ENCODE measurements at regions not wholly inside any gene's neighbourhood (a gene's known extent, or its start where the extent isn't known, plus 50 kb on each side); places are given as distances from the start of the nearest gene placed in this dataset.
A peak's percentile ranks its signal among the peaks of the same experiment; 100 is the strongest.
"Not testable (repeated sequence)": the region's sequence is repeated elsewhere in the genome, so short reads cannot be mapped to it uniquely, and the experiment has no call there.

DNA sequence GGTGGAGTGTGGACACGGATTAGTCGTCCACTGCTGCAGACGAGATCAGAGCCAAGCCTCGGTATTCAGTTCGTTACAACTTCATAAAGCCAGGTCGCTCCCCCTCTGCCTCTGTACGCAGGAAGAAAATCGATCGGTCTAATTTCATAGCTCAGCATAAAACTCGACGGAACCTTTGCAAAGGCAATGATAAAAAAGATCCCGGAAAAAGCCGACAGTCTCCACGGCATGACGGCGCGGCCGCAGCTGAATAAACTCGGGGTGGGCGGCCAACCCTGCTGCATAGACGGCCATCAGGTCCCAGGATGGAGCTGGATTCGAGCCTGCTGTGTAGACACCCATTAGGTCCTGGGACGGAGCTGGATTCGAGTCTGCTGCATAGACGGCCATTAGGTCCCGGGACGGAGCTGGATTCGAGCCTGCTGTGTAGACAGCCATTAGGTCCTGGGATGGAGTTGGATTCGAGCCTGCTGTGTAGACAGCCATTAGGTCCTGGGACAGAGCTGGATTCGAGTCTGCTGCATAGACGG lies 113.8 kb upstream of the PPP2R3B start:
- Mint-ChIP-seq H3K36me3 (no peaks in the 10 kb centered on the region), H3K4me1 (no peaks in the 10 kb centered on the region), H3K27me3 (peaks cover 7% of the 10 kb centered on the region), H3K9me3 (peaks cover 4 to 5% (median 4%) of the 10 kb centered on the region in 3 donors), H3K27ac (no peak overlapping the region), H3K4me3 (no peak overlapping the region)

DNA sequence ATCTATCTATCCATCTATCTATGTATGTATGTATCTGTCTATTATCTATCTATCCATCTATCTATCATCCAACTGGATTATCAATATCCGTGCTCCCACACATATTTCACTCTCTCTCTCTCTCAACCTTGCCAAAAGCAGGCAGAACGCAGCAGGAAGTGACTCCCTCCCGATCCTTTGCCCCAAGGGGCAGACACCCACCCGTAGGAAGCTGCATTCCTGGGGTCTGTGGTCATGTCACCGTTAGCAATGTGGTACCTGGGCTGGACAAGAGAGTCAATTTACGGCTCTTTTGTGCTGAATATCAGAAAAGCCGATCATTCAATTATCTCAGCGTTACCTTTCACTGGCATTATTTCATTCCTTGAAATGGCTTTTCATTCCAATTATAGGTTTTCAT lies 119.6 kb upstream of the PPP2R3B start:
- H3K4me3 Mint-ChIP-seq, result no peak overlapping the region
- H3K4me1 Mint-ChIP-seq, result no peaks in the 10 kb centered on the region
- H3K27ac Mint-ChIP-seq, result peak overlapping the region in 1 of 3 donors; percentile 62
- peaks cover 3% of the 10 kb centered on the region for H3K27me3 Mint-ChIP-seq
- peaks cover 4 to 10% (median 10%) of the 10 kb centered on the region in 3 donors for H3K9me3 Mint-ChIP-seq
- no peaks in the 10 kb centered on the region for H3K36me3 Mint-ChIP-seq

DNA sequence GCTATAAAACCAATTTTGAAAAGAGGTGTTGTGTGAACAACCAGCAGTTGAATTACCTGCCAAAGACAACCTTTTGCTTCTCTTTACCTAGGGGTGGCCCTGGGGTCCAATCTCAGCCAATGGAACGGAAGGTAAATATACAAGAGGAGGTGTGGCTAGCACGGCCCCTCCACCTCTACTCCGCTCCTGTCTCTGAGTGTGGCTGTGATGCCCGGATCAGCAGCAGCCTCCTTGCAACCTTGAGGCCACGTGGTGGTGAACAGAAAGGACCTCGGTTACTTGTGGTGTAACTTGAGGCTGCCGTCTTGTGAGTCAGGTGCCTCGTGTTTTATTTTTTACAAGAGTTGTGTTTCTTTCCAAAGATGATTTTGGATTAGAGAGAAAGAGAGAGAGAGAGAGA lies 121.5 kb upstream of the PPP2R3B start:
- H3K4me3 Mint-ChIP-seq, result no peak overlapping the region
- no peak overlapping the region for H3K27ac Mint-ChIP-seq
- H3K36me3 Mint-ChIP-seq, result no peaks in the 10 kb centered on the region
- peaks cover 1% of the 10 kb centered on the region for H3K27me3 Mint-ChIP-seq
- no peaks in the 10 kb centered on the region for H3K4me1 Mint-ChIP-seq
- H3K9me3 Mint-ChIP-seq, result peaks cover 0 to 6% (median 5%) of the 10 kb centered on the region in 3 donors

DNA sequence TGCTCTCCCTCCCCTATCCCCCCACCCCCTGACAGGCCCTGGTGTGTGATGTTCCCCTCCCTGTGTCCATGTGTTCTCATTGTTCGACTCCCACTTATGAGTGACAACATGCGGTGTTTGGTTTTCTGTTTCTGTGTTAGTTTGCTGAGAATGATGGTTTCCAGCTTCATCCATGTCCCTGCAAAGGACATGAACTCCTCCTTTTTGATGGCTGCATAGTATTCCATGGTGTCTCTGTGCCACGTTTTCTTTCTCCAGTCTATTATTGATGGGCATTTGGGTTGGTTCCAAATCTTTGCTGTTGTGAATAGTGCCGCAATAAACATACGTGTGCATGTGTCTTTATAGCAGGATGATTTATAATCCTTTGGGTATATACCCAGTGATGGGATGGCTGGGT lies 121.8 kb upstream of the SHOX start:
- not testable (repeated sequence) for H3K36me3 Mint-ChIP-seq, H3K4me1 Mint-ChIP-seq, H3K27me3 Mint-ChIP-seq, H3K4me3 Mint-ChIP-seq, H3K9me3 Mint-ChIP-seq, H3K27ac Mint-ChIP-seq

DNA sequence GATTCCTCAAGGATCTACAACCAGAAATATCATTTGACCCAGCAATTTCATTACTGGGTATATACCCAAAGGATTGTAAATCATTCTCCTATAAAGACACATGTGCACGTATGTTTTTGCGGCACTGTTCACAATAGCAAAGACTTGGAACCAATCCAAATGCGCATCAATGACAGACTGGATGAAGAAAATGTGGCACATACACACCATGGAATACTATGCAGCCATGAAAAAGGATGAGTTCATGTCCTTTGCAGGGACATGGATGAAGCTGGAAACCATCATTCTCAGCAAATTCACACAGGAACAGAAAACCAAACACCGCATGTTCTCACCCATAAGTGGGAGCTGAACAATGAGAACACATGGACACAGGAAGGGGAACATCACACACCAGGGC lies 119.5 kb upstream of the SHOX start:
- not testable (repeated sequence) for H3K27me3 Mint-ChIP-seq, H3K4me3 Mint-ChIP-seq, H3K36me3 Mint-ChIP-seq, H3K4me1 Mint-ChIP-seq, H3K27ac Mint-ChIP-seq, H3K9me3 Mint-ChIP-seq

DNA sequence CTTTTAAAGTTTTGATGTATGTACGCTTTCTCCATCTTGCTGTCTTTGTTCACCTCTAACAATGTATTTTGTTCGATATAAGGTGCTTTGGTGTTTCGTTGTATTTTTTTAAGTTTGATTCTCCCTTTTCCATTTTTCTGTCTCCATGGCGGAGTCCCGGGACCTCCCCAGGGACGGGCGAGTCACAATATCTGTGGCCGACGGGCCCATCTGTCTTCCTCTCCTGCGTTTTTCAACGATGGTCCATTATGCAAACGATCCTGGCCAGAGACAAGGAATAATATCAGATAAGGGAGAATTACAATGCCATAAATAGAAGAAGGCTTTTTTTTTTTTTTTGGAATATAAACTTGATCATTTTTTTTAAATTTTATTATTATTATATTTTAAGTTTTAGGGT lies 112.3 kb upstream of the SHOX start:
- peaks cover 4% of the 10 kb centered on the region for H3K36me3 Mint-ChIP-seq
- H3K27me3 Mint-ChIP-seq, result no peaks in the 10 kb centered on the region
- H3K27ac Mint-ChIP-seq, result peak overlapping the region in 1 of 3 donors; percentile 69
- H3K4me3 Mint-ChIP-seq, result no peak overlapping the region
- H3K9me3 Mint-ChIP-seq, result peaks cover 0 to 8% (median 1%) of the 10 kb centered on the region in 3 donors
- no peaks in the 10 kb centered on the region for H3K4me1 Mint-ChIP-seq

DNA sequence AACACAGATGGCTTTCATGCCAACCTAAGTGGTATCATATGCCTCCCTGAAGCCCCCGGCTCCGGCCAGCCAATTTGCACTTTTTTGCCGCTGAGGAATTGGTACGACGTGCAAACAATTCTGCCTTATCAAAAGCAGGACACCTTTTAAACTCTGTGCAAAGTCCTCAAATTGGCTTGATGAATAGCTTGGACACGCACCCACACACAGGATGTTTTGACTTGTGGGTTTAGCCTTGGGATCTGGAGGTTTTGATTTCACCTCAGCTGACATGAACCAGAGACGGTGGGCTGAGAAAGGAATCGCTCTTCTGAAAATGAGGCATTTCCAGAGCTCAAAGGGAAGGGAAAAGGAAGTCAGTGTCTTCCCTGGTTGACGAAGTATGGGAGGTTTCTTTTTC lies 110.8 kb upstream of the SHOX start:
- no peaks in the 10 kb centered on the region for H3K4me1 Mint-ChIP-seq
- H3K27me3 Mint-ChIP-seq, result no peaks in the 10 kb centered on the region
- no peak overlapping the region for H3K4me3 Mint-ChIP-seq
- H3K36me3 Mint-ChIP-seq, result peaks cover 4% of the 10 kb centered on the region
- H3K9me3 Mint-ChIP-seq, result peaks cover 0 to 8% (median 1%) of the 10 kb centered on the region in 3 donors
- no peak overlapping the region for H3K27ac Mint-ChIP-seq

DNA sequence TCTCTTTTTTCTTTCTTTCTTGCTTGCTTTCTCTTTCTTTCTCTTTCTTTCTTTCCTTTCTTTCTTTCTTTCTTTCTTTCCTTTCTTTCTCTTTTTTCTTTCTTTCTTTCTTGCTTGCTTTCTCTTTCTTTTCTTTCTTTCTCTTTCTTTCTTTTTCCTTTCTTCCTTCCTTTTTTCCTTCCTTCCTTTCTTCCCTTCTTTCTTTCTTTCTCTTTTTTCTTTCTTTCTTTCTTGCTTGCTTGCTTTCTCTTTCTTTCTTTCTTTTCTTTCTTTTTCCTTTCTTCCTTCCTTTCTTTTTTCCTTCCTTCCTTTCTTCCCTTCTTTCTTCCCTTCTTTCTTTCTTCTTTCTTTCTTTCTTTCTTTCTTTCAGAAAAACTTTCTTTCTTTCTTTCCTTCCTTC lies 108.1 kb upstream of the SHOX start:
- H3K9me3 Mint-ChIP-seq, result peaks cover 0 to 7% (median 1%) of the 10 kb centered on the region in 3 donors
- no peak overlapping the region for H3K4me3 Mint-ChIP-seq
- no peak overlapping the region for H3K27ac Mint-ChIP-seq
- peaks cover 1% of the 10 kb centered on the region for H3K27me3 Mint-ChIP-seq
- H3K36me3 Mint-ChIP-seq, result peaks cover 4% of the 10 kb centered on the region
- no peaks in the 10 kb centered on the region for H3K4me1 Mint-ChIP-seq

DNA sequence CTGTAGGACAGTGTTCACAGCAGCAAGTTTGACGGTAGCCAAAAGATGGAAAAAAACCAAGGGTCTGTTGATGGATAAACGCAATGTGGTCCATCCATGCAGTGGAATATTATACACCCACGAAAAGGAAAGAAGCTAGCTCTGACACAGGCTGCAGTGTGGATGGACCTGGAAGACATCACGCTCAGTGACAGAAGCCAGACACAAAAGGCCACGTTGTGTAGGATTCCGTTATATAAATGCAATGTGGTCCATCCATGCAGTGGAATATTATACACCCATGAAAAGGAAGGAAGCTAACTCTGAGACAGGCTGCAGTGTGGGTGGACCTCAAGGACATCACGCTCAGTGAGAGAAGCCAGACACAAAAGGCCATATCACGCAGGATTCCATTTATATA lies 105.5 kb upstream of the SHOX start:
- H3K27me3 Mint-ChIP-seq, result peaks cover 1% of the 10 kb centered on the region
- peaks cover 0 to 2% (median 1%) of the 10 kb centered on the region in 3 donors for H3K9me3 Mint-ChIP-seq
- H3K4me3 Mint-ChIP-seq, result no peak overlapping the region
- H3K4me1 Mint-ChIP-seq, result no peaks in the 10 kb centered on the region
- H3K36me3 Mint-ChIP-seq, result no peaks in the 10 kb centered on the region
- H3K27ac Mint-ChIP-seq, result no peak overlapping the region

DNA sequence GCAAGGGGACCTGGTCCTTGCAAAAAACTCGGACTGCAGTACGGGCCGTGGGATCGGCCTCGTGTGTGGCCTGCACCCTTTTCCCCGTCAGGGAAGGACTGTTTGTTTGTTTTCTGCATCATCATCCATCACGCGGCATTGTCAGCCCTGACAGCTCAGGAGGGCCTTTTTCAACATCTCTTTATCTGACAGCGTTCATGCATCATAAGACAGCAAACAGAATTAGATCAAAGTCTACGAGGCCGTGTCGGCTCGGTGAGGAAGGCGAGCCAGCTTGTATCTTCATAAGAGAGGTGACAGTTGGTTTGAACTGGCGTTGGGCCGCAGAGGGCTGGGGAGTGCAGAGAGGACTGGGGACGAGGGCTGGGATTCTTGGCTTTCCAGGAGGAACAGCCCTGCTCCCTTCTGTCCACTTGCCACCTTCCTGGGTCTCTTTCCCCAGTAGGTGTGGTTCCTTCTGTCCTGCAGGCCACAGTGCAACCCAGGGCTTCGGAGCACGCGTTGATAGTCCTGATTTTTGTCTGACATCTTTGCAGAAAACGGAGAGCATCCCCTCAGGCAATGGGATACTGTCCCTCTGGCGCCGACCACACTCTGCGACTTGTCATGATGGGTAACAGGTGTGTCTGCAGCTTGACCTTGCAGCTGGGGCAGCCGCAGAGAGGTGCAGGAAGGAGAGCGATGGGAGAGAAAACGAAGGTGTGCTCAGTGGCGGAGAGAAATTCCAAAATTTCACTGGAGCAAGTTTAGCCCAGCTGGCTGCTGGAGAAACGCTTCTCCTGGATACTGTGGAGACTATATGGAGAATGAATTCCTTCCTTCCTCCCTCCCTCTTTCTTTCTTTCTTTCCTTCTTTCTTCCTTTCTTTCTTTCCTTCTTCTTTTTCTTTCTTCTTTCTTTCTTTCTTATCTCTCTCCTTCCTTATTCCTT lies 104.0 kb upstream of the SHOX start:
- H3K4me3 Mint-ChIP-seq, result no peak overlapping the region
- peaks cover 0 to 2% (median 0%) of the 10 kb centered on the region in 3 donors for H3K9me3 Mint-ChIP-seq
- H3K36me3 Mint-ChIP-seq, result no peaks in the 10 kb centered on the region
- no peaks in the 10 kb centered on the region for H3K4me1 Mint-ChIP-seq
- peaks cover 1% of the 10 kb centered on the region for H3K27me3 Mint-ChIP-seq
- H3K27ac Mint-ChIP-seq, result peak overlapping the region in 1 of 3 donors; percentile 21

DNA sequence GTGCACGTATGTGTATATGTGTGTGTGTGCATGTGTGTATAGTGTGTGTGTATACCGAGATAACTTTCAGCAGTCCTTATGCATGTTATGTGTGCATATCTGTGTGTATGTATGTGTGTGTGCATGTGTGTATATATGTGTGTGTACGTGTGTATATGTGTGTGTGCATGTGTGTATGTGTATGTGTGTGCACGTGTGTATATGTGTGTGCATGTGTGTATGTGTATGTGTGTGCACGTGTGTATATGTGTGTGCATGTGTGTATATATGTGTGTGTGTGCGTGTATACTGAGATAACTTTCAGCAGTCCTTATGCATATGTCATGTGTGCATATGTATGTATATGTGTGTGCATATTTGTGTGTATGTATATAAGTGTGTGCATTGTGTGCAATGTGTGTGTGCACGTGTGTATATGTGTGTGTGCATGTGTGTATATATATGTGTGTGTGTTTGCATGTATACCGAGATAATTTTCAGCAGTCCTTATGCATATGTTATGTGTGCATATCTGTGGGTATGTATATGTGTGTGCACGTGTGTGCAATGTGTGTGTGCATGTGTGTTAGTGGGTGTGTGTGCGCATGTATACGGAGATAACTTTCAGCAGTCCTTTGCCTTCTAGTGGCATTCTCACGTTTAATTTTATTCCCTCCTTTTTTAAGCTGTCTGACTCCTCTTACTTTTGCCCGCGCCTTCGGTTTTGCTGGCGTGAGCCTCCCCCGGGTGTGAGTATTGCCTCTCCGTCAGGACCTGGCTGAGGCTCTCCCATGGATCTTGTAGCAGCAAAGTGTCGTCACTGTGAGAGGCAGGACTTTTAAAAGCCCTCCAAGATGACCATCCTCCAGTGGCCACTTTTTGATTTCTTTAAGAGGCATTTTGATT lies 99.6 kb upstream of the SHOX start:
- Mint-ChIP-seq H3K4me3 (no peak overlapping the region), H3K9me3 (peaks cover 0 to 4% (median 0%) of the 10 kb centered on the region in 3 donors), H3K27ac (no peak overlapping the region), H3K36me3 (no peaks in the 10 kb centered on the region), H3K27me3 (no peaks in the 10 kb centered on the region), H3K4me1 (peaks cover 0 to 1% (median 0%) of the 10 kb centered on the region in 3 donors)

DNA sequence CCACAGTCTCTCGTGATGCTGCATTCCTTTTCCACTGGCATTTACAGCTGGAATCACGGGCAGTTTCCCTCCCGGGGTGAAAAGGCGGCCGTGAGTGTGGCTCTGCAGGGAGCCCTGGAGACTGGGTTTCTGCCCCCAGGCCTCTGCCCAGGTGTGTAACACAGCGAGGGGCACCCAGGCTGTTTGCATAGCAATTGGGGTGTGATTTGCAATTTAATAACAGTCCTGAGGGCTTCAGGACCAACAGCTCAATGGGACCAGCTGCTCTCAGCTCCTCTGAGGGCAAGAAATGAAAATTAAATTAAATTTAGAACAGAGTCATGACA lies 99.0 kb upstream of the SHOX start:
- Mint-ChIP-seq H3K27ac (no peak overlapping the region), H3K9me3 (peaks cover 0 to 4% (median 0%) of the 10 kb centered on the region in 3 donors), H3K36me3 (no peaks in the 10 kb centered on the region), H3K4me3 (no peak overlapping the region), H3K4me1 (peaks cover 0 to 1% (median 0%) of the 10 kb centered on the region in 3 donors), H3K27me3 (no peaks in the 10 kb centered on the region)

DNA sequence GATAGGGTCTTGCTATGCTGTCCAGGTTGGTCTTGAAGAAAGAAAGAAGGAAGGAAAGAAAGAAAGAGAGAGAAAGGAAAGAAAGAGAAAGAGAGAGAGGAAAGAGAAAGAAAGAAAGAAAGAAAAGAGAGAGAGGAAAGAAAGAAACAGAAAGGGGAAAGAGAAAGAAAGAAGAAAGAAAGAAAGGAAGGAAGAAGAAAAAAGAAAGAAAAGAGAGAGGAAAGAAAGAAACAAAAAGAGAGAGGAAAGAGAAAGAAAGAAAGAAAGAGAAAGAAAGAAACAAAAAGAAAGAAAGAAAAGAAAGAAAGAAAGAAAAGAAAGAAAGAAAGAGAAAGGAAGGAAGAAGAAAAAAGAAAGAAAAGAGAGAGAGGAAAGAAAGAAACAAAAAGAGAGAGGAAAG lies 95.8 kb upstream of the SHOX start:
- H3K9me3 Mint-ChIP-seq, result peaks cover 3 to 6% (median 4%) of the 10 kb centered on the region in 3 donors
- H3K4me1 Mint-ChIP-seq, result peaks cover 0 to 1% (median 0%) of the 10 kb centered on the region in 3 donors
- H3K27ac Mint-ChIP-seq, result no peak overlapping the region
- no peak overlapping the region for H3K4me3 Mint-ChIP-seq
- H3K36me3 Mint-ChIP-seq, result no peaks in the 10 kb centered on the region
- H3K27me3 Mint-ChIP-seq, result no peaks in the 10 kb centered on the region

DNA sequence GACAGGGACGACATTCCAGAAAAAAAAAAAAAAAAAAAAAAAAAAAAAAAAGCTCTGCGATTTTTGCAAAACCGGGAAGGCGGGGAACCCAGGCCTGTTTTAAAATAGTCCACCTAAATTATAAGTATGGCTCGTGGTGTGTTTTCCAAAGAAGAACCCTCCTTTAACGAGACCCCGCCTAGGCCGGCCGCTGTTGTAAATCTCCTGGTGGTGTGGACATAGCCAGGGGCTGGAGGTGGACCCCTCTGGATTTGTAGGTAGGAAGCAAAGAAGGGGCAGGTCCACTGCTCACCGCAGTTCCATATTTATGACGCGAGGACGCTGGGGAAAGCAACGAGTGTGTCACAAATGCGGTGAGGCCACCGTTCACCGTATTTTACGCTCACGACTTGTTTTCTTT lies 94.0 kb upstream of the SHOX start:
- Mint-ChIP-seq H3K27ac (no peak overlapping the region), H3K27me3 (no peaks in the 10 kb centered on the region), H3K36me3 (no peaks in the 10 kb centered on the region), H3K9me3 (peaks cover 6 to 8% (median 6%) of the 10 kb centered on the region in 3 donors), H3K4me3 (no peak overlapping the region), H3K4me1 (peaks cover 0 to 1% (median 0%) of the 10 kb centered on the region in 3 donors)

DNA sequence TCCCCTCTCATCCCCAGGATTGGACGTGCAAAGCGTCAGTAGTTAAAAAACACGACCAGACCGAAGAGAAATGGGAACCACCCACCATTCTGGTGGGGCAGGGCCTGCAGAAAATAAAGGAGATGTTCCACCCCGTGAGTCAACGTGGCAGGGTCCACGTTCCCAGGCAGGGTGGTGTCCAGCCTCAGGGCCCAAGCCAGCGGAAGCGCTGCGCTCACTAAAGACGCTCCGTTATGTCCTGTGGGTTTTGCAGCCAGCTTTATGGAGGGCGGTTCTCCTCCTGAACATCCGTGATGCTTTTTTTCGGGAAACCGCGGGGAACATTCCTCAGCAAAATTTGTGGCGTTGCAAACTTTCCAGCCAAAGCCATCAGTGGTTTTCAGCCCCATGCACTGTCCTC lies 93.4 kb upstream of the SHOX start:
- Mint-ChIP-seq H3K27me3 (no peaks in the 10 kb centered on the region), H3K36me3 (no peaks in the 10 kb centered on the region), H3K4me1 (peaks cover 0 to 1% (median 0%) of the 10 kb centered on the region in 3 donors), H3K4me3 (no peak overlapping the region), H3K27ac (no peak overlapping the region), H3K9me3 (peaks cover 6 to 9% (median 8%) of the 10 kb centered on the region in 3 donors)
